ENCODE measurements at regions not wholly inside any gene's neighbourhood (a gene's known extent, or its start where the extent isn't known, plus 50 kb on each side); places are given as distances from the start of the nearest gene placed in this dataset.
A peak's percentile ranks its signal among the peaks of the same experiment; 100 is the strongest.

DNA sequence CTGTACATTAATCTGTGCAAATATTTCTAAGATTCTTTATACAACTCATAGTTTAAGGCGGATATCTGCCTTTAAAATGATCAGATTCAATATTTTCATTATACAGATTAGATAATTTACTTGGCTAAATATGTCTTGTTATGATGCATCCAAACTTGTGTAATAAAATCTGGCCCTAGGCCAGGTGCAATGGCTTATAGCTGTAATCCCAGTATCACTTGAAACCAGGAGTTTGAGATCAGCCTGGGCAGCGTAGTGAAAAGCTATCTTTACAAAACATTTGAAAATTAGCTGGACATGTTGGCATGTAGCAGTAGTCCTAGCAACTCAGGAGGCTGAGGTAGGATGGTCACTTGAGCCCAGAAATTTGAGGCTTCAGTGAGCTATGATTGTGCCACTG, 2002.2 kb upstream of the ACO1 start:
- TF ChIP-seq POLR2A (IDR thresholded peaks at IDR 0.05; ENCODE audit: low read length) (no peak), GATA1 (IDR thresholded peaks at IDR 0.05; ENCODE audit: low read depth, low read length) (no peak)
- DNase-seq: peak; percentile 0 to 10

DNA sequence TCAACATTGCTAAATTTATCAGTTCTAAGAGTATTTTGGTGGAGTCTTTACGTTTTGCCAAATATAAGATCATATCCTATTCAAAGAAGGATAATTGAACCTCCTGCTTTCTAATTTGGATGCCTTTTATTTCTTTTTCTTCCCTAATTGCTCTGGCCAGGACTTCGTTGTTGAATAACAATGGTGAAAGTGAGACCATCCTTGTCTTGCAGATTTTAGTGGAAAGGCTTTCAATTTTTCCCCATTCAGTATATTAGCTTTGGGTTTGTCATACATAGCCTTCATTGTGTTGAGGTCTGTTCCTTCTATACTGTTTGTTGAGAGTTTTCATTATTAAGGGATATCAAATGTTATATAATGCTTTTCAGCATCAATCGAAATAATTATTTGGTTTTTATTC, 1974.2 kb upstream of the ACO1 start:
- TF ChIP-seq POLR2A (IDR thresholded peaks at IDR 0.05; ENCODE audit: low read length) (no peak), GATA1 (IDR thresholded peaks at IDR 0.05; ENCODE audit: low read depth, low read length) (no peak)
- DNase-seq: no peak

DNA sequence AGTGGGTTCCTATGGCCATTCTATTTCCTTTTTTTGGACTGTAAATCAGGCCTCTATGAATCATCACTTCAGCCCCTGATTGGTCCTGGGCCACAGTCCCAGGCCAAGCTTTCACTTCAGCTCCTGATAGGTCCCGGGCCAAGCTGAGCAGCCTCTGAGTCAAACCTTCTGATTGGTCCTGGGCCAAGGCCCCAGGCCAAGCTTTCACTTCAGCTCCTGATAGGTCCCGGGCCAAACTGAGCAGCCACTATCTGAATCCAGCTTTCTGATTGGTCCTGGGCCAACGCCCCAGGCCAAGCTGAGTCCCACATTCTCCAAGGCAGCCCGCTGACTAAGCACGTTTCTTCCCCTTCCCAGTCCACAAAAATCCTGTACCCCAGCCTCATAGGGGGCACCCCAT, 1972.9 kb upstream of the ACO1 start:
- no peak for TF ChIP-seq POLR2A (IDR thresholded peaks at IDR 0.05; ENCODE audit: low read length)
- no peak for TF ChIP-seq GATA1 (IDR thresholded peaks at IDR 0.05; ENCODE audit: low read depth, low read length)
- DNase-seq: peak in 1 of 2 experiments; percentile 7

- TF ChIP-seq POLR2A (IDR thresholded peaks at IDR 0.05; ENCODE audit: low read length) (no peak), GATA1 (IDR thresholded peaks at IDR 0.05; ENCODE audit: low read depth, low read length) (no peak)
- DNase-seq: no peak
These were observed 1925.3 kb upstream of the ACO1 start for GRCh38 chr9:30459156-30459555.

GRCh38 chr9:30476826-30477225, 1907.6 kb upstream of the ACO1 start:
- DNase-seq: no peak
- TF ChIP-seq GATA1 (IDR thresholded peaks at IDR 0.05; ENCODE audit: low read depth, low read length): no peak
- no peak for TF ChIP-seq POLR2A (IDR thresholded peaks at IDR 0.05; ENCODE audit: low read length)

GRCh38 chr9:30478684-30479083, 1905.8 kb upstream of the ACO1 start:
- no peak for TF ChIP-seq GATA1 (IDR thresholded peaks at IDR 0.05; ENCODE audit: low read depth, low read length)
- TF ChIP-seq POLR2A (IDR thresholded peaks at IDR 0.05; ENCODE audit: low read length): no peak
- no peak for DNase-seq

DNA sequence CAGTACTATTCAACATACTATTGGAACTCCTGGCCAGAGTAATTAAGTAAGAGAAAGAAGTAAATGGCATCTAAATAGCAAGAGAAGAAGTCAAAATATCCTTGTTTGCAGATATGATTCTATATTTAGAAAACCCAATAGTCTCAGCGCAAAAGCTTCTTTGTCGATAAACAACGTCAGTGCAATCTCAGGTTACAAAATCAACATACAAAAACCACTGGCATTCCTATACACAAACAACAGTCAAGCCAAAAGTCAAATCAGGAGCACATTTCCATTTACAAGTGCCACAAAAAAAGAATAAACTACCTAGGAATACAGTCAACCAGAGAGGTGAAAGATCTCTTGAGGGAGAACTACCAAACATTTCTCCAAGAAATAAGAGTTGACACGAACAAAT, 1901.9 kb upstream of the ACO1 start:
- no peak for TF ChIP-seq GATA1 (IDR thresholded peaks at IDR 0.05; ENCODE audit: low read depth, low read length)
- no peak for TF ChIP-seq POLR2A (IDR thresholded peaks at IDR 0.05; ENCODE audit: low read length)
- no peak for DNase-seq

DNA sequence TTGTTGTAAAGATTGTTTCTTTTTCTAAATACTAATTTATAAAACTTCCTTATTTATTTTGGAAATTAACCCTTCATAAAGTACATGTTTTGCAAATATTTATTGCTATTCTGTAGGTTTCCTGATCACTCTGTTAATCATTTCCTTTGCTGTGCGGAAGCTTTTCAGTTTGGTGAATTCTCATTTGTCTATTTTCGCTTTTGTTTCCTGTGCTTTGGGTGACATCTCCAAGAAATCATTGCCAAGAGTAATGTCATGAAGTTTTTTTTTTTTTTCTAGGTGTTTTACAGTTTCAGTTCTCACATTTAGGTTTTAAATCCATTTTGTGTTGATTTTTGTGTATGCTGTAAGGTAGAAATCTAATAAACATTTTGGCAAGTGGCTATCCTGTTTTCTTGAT, 1899.8 kb upstream of the ACO1 start:
- TF ChIP-seq POLR2A (IDR thresholded peaks at IDR 0.05; ENCODE audit: low read length): no peak
- no peak for TF ChIP-seq GATA1 (IDR thresholded peaks at IDR 0.05; ENCODE audit: low read depth, low read length)
- DNase-seq: no peak

DNA sequence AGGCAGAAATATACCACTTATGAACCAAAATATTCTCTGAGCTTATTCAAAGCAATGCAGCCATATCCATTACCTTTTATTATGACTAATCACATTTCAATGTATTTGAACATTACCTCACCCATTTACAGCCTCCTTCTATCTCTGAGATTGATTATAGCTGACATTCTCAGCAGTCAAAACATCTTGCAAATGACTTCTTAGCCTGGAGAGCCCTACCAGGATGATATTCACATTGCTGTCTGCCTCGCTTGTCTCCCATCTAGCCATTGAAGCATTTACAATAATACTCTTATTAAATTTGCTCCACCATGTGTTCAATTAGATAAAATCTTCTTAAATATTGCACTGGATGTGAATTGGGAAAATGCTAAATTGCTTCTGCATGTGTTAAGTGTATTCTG, 1879.9 kb upstream of the ACO1 start:
- DNase-seq: no peak
- no peak for TF ChIP-seq POLR2A (IDR thresholded peaks at IDR 0.05; ENCODE audit: low read length)
- no peak for TF ChIP-seq GATA1 (IDR thresholded peaks at IDR 0.05; ENCODE audit: low read depth, low read length)

DNA sequence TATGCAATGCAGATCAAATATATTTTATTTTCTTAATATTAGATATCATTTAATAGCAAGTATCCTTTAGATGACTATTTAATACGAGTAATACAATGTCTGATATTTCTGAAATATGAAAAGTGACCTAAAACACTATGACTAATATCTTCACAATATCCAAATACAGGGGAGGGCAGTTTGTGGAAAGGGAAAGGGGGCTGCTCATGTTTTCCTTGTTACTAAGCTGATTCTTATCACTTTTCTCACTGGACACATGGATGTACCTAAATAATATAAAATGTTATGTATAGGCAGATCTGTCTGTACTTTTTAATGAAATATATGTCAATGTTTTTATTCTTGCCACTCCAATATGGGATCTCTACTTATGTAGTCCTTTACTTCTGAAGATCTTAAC, 1879.1 kb upstream of the ACO1 start:
- DNase-seq: no peak
- no peak for TF ChIP-seq GATA1 (IDR thresholded peaks at IDR 0.05; ENCODE audit: low read depth, low read length)
- TF ChIP-seq POLR2A (IDR thresholded peaks at IDR 0.05; ENCODE audit: low read length): no peak

DNA sequence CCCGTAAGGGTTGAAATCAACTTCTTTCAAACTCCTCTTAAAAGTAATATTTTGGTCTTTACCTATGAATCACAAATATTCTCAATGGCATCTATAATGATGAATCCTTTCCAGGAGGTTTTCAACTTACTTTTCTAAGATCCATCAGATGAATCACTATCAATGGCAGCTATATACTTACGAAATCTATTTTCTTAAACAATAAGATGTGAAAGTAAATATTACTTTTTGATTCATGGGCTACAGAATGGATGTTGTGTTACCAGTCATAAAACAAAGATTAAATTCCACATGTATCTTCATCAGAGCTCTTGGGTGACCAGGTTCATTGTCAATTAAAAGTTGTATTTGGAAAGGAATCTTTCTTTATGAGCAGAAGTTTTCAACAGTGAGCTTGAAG, 1877.7 kb upstream of the ACO1 start:
- TF ChIP-seq GATA1 (IDR thresholded peaks at IDR 0.05; ENCODE audit: low read depth, low read length) (no peak), POLR2A (IDR thresholded peaks at IDR 0.05; ENCODE audit: low read length) (no peak)
- no peak for DNase-seq

- DNase-seq: no peak
These were observed 1877.3 kb upstream of the ACO1 start for GRCh38 chr9:30507166-30507565.

GRCh38 chr9:30511666-30512065, 1872.8 kb upstream of the ACO1 start:
- TF ChIP-seq POLR2A (IDR thresholded peaks at IDR 0.05; ENCODE audit: low read length) (no peak), GATA1 (IDR thresholded peaks at IDR 0.05; ENCODE audit: low read depth, low read length) (no peak)
- DNase-seq: no peak

More at GRCh38 chr9:30507166-30507565, 1877.3 kb upstream of the ACO1 start:
- TF ChIP-seq POLR2A (IDR thresholded peaks at IDR 0.05; ENCODE audit: low read length) (no peak), GATA1 (IDR thresholded peaks at IDR 0.05; ENCODE audit: low read depth, low read length) (no peak)

GRCh38 chr9:30519166-30519565, 1865.3 kb upstream of the ACO1 start:
- no peak for TF ChIP-seq GATA1 (IDR thresholded peaks at IDR 0.05; ENCODE audit: low read depth, low read length)
- TF ChIP-seq POLR2A (IDR thresholded peaks at IDR 0.05; ENCODE audit: low read length): no peak
- DNase-seq: no peak

- TF ChIP-seq POLR2A (IDR thresholded peaks at IDR 0.05; ENCODE audit: low read length) (no peak), GATA1 (IDR thresholded peaks at IDR 0.05; ENCODE audit: low read depth, low read length) (no peak)
- no peak for DNase-seq
These were observed 1864.7 kb upstream of the ACO1 start for GRCh38 chr9:30519756-30520155.

GRCh38 chr9:30522061-30522460, 1862.4 kb upstream of the ACO1 start:
- TF ChIP-seq POLR2A (IDR thresholded peaks at IDR 0.05; ENCODE audit: low read length): no peak
- no peak for TF ChIP-seq GATA1 (IDR thresholded peaks at IDR 0.05; ENCODE audit: low read depth, low read length)
- DNase-seq: no peak

Data from erythroblast (primary cell).